ENCODE measurements at regions not wholly inside any gene's neighbourhood (a gene's known extent, or its start where the extent isn't known, plus 50 kb on each side); places are given as distances from the start of the nearest gene placed in this dataset.
"Not testable (repeated sequence)": the region's sequence is repeated elsewhere in the genome, so short reads cannot be mapped to it uniquely, and the experiment has no call there.

DNA sequence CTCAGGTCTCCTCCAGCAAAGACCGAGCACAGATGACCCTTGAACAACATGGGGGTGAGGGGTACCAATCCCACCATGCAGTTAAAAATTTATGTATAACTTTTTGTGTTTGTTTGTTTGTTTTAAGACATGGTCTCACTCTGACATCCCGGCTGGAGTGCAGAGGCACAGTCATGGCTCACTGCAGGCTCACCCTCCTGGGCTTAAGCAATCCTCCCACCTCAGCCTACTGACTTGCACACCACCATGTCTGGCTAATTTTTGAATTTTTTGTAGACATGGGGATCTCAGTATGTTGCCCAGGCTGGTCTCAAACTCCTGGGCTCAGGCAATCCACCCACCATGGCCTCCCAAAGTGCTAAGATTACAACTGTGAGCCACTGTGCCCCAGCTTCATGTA is 231.0 kb upstream of the PIK3R1 start:
- Histone ChIP-seq H3K4me1 (ENCODE audit: control insufficient read depth, extremely low read depth, insufficient read depth, low read length) (peaks cover 6% of the 10 kb centered on the region), H3K4me2 (ENCODE audit: control insufficient read depth, extremely low read depth, insufficient read depth, low read depth, low read length) (no peak overlapping the region), H3K9ac (ENCODE audit: control insufficient read depth, extremely low read depth, insufficient read depth, low read length) (no peak overlapping the region), H3K9me3 (ENCODE audit: control insufficient read depth, low read depth, low read length) (no peaks in the 10 kb centered on the region), H2AFZ (ENCODE audit: control insufficient read depth, low read length) (no peak overlapping the region), H4K20me1 (ENCODE audit: control insufficient read depth, extremely low read depth, insufficient read depth, low read length) (no peaks in the 10 kb centered on the region), H3K9me1 (ENCODE audit: control insufficient read depth, extremely low read depth, insufficient read depth, low read length) (no peaks in the 10 kb centered on the region), H3K36me3 (ENCODE audit: control insufficient read depth in 2 of 2, extremely low read depth in 1 of 2, insufficient read depth in 2 of 2, low read length in 2 of 2) (no peaks in the 10 kb centered on the region), H3K4me3 (ENCODE audit: control insufficient read depth in 2 of 3, extremely low read depth in 1 of 3, insufficient read depth in 2 of 3, low read depth in 1 of 3, low read length in 3 of 3) (no peak overlapping the region), H3K27ac (ENCODE audit: control insufficient read depth, insufficient read depth, low read length) (no peak overlapping the region), H3K79me2 (ENCODE audit: control insufficient read depth, insufficient read depth, low read length) (no peaks in the 10 kb centered on the region), H3K27me3 (ENCODE audit: control insufficient read depth, extremely low read depth, insufficient read depth, low read length) (no peaks in the 10 kb centered on the region)
- DNase-seq (ENCODE audit: low read depth, low spot score) (no peak), FAIRE-seq (no peak)
- TF ChIP-seq EZH2 (IDR thresholded peaks at IDR 0.05; ENCODE audit: low read length) = no peak
- TF ChIP-seq, protein P1, sequence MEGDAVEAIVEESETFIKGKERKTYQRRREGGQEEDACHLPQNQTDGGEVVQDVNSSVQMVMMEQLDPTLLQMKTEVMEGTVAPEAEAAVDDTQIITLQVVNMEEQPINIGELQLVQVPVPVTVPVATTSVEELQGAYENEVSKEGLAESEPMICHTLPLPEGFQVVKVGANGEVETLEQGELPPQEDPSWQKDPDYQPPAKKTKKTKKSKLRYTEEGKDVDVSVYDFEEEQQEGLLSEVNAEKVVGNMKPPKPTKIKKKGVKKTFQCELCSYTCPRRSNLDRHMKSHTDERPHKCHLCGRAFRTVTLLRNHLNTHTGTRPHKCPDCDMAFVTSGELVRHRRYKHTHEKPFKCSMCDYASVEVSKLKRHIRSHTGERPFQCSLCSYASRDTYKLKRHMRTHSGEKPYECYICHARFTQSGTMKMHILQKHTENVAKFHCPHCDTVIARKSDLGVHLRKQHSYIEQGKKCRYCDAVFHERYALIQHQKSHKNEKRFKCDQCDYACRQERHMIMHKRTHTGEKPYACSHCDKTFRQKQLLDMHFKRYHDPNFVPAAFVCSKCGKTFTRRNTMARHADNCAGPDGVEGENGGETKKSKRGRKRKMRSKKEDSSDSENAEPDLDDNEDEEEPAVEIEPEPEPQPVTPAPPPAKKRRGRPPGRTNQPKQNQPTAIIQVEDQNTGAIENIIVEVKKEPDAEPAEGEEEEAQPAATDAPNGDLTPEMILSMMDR (optimal IDR thresholded peaks at IDR 0.05 in 1 of 3, IDR thresholded peaks at IDR 0.05 in 1 of 3, conservative IDR thresholded peaks at IDR 0.05 in 1 of 3; ENCODE audit: extremely low read depth in 1 of 3, insufficient read depth in 2 of 3, low read length in 3 of 3) = no peak
- dilution Hi-C loops (cut with MboI; ENCODE audit: extremely low pct_ligation_motif_present, low sequenced_read_pairs) = no loop called here

DNA sequence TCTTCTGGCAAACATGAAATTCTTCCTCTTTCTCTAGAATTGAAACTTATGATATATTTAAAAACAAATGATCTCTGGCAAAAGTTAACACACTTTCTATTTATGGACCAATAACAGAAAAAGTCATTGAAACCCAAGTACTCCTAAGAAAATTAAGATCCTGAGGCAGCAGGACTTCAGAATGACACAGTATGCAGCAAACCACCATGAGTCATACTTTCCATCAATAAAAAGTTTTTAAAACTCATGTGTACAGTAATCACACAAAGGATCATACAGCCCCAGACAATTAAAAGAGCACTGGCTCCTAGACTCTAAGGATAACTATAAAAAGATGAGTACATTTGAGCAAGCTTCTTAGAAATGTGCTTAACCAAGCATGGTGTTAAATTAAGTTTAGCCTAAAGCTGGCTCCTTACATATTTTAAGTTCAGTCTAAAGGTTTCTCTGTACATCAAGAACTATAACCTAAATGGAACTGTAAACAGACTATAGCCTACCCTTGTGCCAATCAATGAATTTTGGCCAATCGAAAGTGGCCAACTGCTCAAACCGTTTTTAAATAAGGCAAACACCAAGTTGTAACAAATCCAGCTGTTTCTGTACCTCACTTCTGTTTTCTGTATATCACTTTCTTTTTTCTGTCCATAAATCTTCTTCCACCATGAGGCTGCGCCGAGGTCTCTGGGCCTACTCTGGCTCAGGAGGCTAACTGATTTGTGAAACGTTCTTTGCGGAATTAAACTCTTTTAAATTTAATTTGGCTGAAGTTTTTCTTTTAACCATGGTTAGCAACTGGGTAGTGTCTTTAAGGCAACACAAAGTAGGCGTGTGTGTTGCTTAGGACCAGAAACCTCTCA is 232.1 kb upstream of the PIK3R1 start:
- Histone ChIP-seq H3K9me3 (ENCODE audit: control insufficient read depth, low read depth, low read length) (no peaks in the 10 kb centered on the region), H3K36me3 (ENCODE audit: control insufficient read depth in 2 of 2, extremely low read depth in 1 of 2, insufficient read depth in 2 of 2, low read length in 2 of 2) (no peaks in the 10 kb centered on the region), H3K9me1 (ENCODE audit: control insufficient read depth, extremely low read depth, insufficient read depth, low read length) (no peaks in the 10 kb centered on the region), H3K27ac (ENCODE audit: control insufficient read depth, insufficient read depth, low read length) (no peak overlapping the region), H2AFZ (ENCODE audit: control insufficient read depth, low read length) (no peak overlapping the region), H3K27me3 (ENCODE audit: control insufficient read depth, extremely low read depth, insufficient read depth, low read length) (no peaks in the 10 kb centered on the region), H3K79me2 (ENCODE audit: control insufficient read depth, insufficient read depth, low read length) (no peaks in the 10 kb centered on the region), H3K4me3 (ENCODE audit: control insufficient read depth in 2 of 3, extremely low read depth in 1 of 3, insufficient read depth in 2 of 3, low read depth in 1 of 3, low read length in 3 of 3) (no peak overlapping the region), H3K4me2 (ENCODE audit: control insufficient read depth, extremely low read depth, insufficient read depth, low read depth, low read length) (no peak overlapping the region), H3K4me1 (ENCODE audit: control insufficient read depth, extremely low read depth, insufficient read depth, low read length) (peaks cover 6% of the 10 kb centered on the region), H4K20me1 (ENCODE audit: control insufficient read depth, extremely low read depth, insufficient read depth, low read length) (no peaks in the 10 kb centered on the region), H3K9ac (ENCODE audit: control insufficient read depth, extremely low read depth, insufficient read depth, low read length) (no peak overlapping the region)
- peak; percentile 59 for DNase-seq (ENCODE audit: low read depth, low spot score)
- dilution Hi-C loops (cut with MboI; ENCODE audit: extremely low pct_ligation_motif_present, low sequenced_read_pairs) = no loop called here
- peak; percentile 44 for FAIRE-seq
- no peak for TF ChIP-seq EZH2 (IDR thresholded peaks at IDR 0.05; ENCODE audit: low read length)
- TF ChIP-seq, protein P1 (optimal IDR thresholded peaks at IDR 0.05 in 1 of 3, IDR thresholded peaks at IDR 0.05 in 1 of 3, conservative IDR thresholded peaks at IDR 0.05 in 1 of 3; ENCODE audit: extremely low read depth in 1 of 3, insufficient read depth in 2 of 3, low read length in 3 of 3) = no peak

DNA sequence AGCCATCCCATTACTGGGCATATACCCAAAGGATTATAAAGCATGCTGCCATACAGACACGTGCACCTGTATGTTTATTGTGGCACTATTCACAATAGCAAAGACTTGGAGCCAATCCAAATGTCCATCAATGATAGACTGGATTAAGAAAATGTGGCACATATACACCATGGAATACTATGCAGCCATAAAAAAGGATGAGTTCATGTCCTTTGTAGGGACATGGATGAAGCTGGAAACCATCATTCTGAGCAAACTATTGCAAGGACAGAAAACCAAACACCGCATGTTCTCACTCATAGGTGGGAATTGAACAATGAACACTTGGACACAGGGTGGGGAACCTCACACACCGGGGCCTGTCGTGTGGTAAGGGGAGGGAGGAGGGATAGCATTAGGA is 233.4 kb upstream of the PIK3R1 start:
- H3K27ac ChIP-seq (ENCODE audit: control insufficient read depth, insufficient read depth, low read length); DNase-seq (ENCODE audit: low read depth, low spot score); H3K36me3 ChIP-seq (ENCODE audit: control insufficient read depth in 2 of 2, extremely low read depth in 1 of 2, insufficient read depth in 2 of 2, low read length in 2 of 2); H3K4me2 ChIP-seq (ENCODE audit: control insufficient read depth, extremely low read depth, insufficient read depth, low read depth, low read length); H3K4me3 ChIP-seq (ENCODE audit: control insufficient read depth in 2 of 3, extremely low read depth in 1 of 3, insufficient read depth in 2 of 3, low read depth in 1 of 3, low read length in 3 of 3); H3K9me1 ChIP-seq (ENCODE audit: control insufficient read depth, extremely low read depth, insufficient read depth, low read length); H2AFZ ChIP-seq (ENCODE audit: control insufficient read depth, low read length); H3K27me3 ChIP-seq (ENCODE audit: control insufficient read depth, extremely low read depth, insufficient read depth, low read length); H3K9me3 ChIP-seq (ENCODE audit: control insufficient read depth, low read depth, low read length); dilution Hi-C loops (cut with MboI; ENCODE audit: extremely low pct_ligation_motif_present, low sequenced_read_pairs); FAIRE-seq; H3K79me2 ChIP-seq (ENCODE audit: control insufficient read depth, insufficient read depth, low read length); H3K4me1 ChIP-seq (ENCODE audit: control insufficient read depth, extremely low read depth, insufficient read depth, low read length); H3K9ac ChIP-seq (ENCODE audit: control insufficient read depth, extremely low read depth, insufficient read depth, low read length); H4K20me1 ChIP-seq (ENCODE audit: control insufficient read depth, extremely low read depth, insufficient read depth, low read length): not testable (repeated sequence)
